ENCODE measurements at regions not wholly inside any gene's neighbourhood (a gene's known extent, or its start where the extent isn't known, plus 50 kb on each side); places are given as distances from the start of the nearest gene placed in this dataset.

DNA sequence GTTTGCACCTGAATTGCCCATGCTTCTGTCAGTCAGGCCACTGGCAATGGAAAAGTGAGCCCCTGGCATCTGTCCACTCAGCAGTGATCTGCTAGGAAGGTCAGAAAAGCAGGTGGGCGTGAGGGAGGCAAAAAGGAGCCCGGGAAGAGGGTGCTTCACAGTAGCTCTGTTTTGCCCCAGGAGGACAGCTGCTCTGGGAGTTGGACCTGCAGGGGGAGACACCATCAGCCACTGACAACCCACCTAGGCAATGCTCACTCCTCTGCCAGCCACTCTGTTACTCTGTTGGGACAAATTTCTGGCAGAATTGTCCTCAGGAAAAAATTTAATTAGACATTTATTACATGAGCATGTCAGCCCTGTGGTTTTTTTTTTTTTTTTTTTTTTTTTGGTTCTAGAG lies 146.4 kb downstream of the LRIG2 start:
- Mint-ChIP-seq H3K4me1 (peaks cover 23% of the 10 kb centered on the region), H3K27me3 (ENCODE audit: low read depth) (peaks cover 3% of the 10 kb centered on the region; the same call in 1 of the 2 replicates), H3K36me3 (peaks cover 15% of the 10 kb centered on the region), H3K27ac (no peak overlapping the region), H3K9me3 (peaks cover 20% of the 10 kb centered on the region), H3K4me3 (no peak overlapping the region)
- ChIA-PET CTCF (interaction anchor here (0.5 to 2.7 kb wide), 34 partner anchors 9 to 758 kb away, joined by 3 to 21 read pairs (median 4); no protein-coding TSS in a partner anchor), POLR2A (no interaction called here)
- DNase-seq (ENCODE audit: low spot score) (peak; percentile 59), ATAC-seq (peak; percentile 93)
- TF ChIP-seq ZNF232 (CRISPR knock-in tag; IDR thresholded peaks at IDR 0.05) = no peak
- TF ChIP-seq, protein P1, sequence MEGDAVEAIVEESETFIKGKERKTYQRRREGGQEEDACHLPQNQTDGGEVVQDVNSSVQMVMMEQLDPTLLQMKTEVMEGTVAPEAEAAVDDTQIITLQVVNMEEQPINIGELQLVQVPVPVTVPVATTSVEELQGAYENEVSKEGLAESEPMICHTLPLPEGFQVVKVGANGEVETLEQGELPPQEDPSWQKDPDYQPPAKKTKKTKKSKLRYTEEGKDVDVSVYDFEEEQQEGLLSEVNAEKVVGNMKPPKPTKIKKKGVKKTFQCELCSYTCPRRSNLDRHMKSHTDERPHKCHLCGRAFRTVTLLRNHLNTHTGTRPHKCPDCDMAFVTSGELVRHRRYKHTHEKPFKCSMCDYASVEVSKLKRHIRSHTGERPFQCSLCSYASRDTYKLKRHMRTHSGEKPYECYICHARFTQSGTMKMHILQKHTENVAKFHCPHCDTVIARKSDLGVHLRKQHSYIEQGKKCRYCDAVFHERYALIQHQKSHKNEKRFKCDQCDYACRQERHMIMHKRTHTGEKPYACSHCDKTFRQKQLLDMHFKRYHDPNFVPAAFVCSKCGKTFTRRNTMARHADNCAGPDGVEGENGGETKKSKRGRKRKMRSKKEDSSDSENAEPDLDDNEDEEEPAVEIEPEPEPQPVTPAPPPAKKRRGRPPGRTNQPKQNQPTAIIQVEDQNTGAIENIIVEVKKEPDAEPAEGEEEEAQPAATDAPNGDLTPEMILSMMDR (IDR thresholded peaks at IDR 0.05) = 0 out of 2 replicates have a peak, but pooled peaks have one; percentile 18

DNA sequence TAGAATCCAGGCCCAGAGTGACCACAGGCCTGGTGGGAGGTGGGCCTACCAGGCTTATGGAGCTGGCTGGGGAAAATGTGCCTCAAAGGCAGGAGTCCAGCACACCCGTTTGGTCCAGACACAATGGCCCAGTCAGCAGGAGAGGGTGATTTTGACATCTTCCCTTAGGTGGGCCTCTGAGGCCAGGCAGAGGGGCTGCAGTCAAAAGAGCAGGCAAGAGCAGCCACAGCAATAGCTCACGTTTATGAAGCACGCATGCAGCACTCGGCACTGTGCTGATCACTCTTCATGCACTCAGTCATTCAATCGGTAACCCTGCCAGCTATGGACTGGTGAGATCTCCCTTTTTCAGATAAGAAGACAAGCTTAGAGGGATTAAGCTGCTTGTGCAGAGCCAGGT lies 146.8 kb downstream of the LRIG2 start:
- Mint-ChIP-seq H3K4me3 (no peak overlapping the region), H3K9me3 (peaks cover 16% of the 10 kb centered on the region), H3K27me3 (ENCODE audit: low read depth) (peaks cover 2% of the 10 kb centered on the region; the same call in 1 of the 2 replicates), H3K36me3 (peaks cover 11% of the 10 kb centered on the region), H3K27ac (no peak overlapping the region), H3K4me1 (peaks cover 23% of the 10 kb centered on the region)
- peak; percentile 13; the same call in 1 of the 2 replicates for ATAC-seq
- DNase-seq (ENCODE audit: low spot score) = no peak
- TF ChIP-seq, protein P2, sequence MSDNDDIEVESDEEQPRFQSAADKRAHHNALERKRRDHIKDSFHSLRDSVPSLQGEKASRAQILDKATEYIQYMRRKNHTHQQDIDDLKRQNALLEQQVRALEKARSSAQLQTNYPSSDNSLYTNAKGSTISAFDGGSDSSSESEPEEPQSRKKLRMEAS (CRISPR knock-in tag; IDR thresholded peaks at IDR 0.05) = no peak
- TF ChIP-seq SP1 (CRISPR knock-in tag; conservative IDR thresholded peaks at IDR 0.05) (no peak), EMX1 (CRISPR knock-in tag; IDR thresholded peaks at IDR 0.05) (no peak), NR3C1 (CRISPR knock-in tag; conservative IDR thresholded peaks at IDR 0.05; ENCODE audit: low read depth) (no peak), NFATC4 (CRISPR knock-in tag; IDR thresholded peaks at IDR 0.05) (no peak), NR1H2 (CRISPR knock-in tag; IDR thresholded peaks at IDR 0.05) (no peak)
- TF ChIP-seq, protein P3, sequence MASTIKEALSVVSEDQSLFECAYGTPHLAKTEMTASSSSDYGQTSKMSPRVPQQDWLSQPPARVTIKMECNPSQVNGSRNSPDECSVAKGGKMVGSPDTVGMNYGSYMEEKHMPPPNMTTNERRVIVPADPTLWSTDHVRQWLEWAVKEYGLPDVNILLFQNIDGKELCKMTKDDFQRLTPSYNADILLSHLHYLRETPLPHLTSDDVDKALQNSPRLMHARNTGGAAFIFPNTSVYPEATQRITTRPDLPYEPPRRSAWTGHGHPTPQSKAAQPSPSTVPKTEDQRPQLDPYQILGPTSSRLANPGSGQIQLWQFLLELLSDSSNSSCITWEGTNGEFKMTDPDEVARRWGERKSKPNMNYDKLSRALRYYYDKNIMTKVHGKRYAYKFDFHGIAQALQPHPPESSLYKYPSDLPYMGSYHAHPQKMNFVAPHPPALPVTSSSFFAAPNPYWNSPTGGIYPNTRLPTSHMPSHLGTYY (CRISPR knock-in tag; IDR thresholded peaks at IDR 0.05) = no peak
- TF ChIP-seq, protein P4, sequence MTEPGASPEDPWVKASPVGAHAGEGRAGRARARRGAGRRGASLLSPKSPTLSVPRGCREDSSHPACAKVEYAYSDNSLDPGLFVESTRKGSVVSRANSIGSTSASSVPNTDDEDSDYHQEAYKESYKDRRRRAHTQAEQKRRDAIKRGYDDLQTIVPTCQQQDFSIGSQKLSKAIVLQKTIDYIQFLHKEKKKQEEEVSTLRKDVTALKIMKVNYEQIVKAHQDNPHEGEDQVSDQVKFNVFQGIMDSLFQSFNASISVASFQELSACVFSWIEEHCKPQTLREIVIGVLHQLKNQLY (CRISPR knock-in tag; IDR thresholded peaks at IDR 0.05) = no peak
- TF ChIP-seq, protein P5, sequence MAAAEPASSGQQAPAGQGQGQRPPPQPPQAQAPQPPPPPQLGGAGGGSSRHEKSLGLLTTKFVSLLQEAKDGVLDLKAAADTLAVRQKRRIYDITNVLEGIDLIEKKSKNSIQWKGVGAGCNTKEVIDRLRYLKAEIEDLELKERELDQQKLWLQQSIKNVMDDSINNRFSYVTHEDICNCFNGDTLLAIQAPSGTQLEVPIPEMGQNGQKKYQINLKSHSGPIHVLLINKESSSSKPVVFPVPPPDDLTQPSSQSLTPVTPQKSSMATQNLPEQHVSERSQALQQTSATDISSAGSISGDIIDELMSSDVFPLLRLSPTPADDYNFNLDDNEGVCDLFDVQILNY (CRISPR knock-in tag; IDR thresholded peaks at IDR 0.05) = no peak
- TF ChIP-seq, protein P6, sequence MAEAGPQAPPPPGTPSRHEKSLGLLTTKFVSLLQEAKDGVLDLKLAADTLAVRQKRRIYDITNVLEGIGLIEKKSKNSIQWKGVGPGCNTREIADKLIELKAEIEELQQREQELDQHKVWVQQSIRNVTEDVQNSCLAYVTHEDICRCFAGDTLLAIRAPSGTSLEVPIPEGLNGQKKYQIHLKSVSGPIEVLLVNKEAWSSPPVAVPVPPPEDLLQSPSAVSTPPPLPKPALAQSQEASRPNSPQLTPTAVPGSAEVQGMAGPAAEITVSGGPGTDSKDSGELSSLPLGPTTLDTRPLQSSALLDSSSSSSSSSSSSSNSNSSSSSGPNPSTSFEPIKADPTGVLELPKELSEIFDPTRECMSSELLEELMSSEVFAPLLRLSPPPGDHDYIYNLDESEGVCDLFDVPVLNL (CRISPR knock-in tag; IDR thresholded peaks at IDR 0.05; ENCODE audit: borderline replicate concordance, low read depth) = no peak
- TF ChIP-seq, protein P7, sequence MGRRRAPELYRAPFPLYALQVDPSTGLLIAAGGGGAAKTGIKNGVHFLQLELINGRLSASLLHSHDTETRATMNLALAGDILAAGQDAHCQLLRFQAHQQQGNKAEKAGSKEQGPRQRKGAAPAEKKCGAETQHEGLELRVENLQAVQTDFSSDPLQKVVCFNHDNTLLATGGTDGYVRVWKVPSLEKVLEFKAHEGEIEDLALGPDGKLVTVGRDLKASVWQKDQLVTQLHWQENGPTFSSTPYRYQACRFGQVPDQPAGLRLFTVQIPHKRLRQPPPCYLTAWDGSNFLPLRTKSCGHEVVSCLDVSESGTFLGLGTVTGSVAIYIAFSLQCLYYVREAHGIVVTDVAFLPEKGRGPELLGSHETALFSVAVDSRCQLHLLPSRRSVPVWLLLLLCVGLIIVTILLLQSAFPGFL (CRISPR knock-in tag; IDR thresholded peaks at IDR 0.05; ENCODE audit: borderline replicate concordance) = no peak
- TF ChIP-seq, protein P8, sequence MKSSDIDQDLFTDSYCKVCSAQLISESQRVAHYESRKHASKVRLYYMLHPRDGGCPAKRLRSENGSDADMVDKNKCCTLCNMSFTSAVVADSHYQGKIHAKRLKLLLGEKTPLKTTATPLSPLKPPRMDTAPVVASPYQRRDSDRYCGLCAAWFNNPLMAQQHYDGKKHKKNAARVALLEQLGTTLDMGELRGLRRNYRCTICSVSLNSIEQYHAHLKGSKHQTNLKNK (CRISPR knock-in tag; IDR thresholded peaks at IDR 0.05) = no peak
- CTCF ChIA-PET = interaction anchor here (0.6 to 2.7 kb wide), 25 partner anchors 10 to 758 kb away, joined by 3 to 21 read pairs (median 5); no protein-coding TSS in a partner anchor
- POLR2A ChIA-PET = no interaction called here

Measured in WTC11 (cell line).